ENCODE measurements at regions not wholly inside any gene's neighbourhood (a gene's known extent, or its start where the extent isn't known, plus 50 kb on each side); places are given as distances from the start of the nearest gene placed in this dataset.

- H3K27me3 ChIP-seq (ENCODE audit: control insufficient read depth, insufficient read depth, low read length): peaks cover 6% of the 10 kb centered on the region
- CTCF ChIA-PET: interaction anchor here (0.6 kb wide), 1 partner anchor 434 kb away, joined by 3 read pairs; no protein-coding TSS in a partner anchor
- DNase-seq (ENCODE audit: low read depth): no peak
- POLR2A ChIA-PET: no interaction called here
- no peak overlapping the region for H3K4me3 ChIP-seq (ENCODE audit: low read depth, low read length)
- no peak for TF ChIP-seq CTCF (IDR thresholded peaks at IDR 0.05; ENCODE audit: insufficient read depth, low read depth, low read length)
- H3K36me3 ChIP-seq (ENCODE audit: control insufficient read depth, insufficient read depth, low read length): no peaks in the 10 kb centered on the region
Observed at GRCh38 chr10:118978316-118978997, 51.1 kb upstream of the NANOS1 start.

- DNase-seq (ENCODE audit: low read depth): no peak
- CTCF ChIA-PET: no interaction called here
- Histone ChIP-seq H3K27me3 (ENCODE audit: control insufficient read depth, insufficient read depth, low read length) (peaks cover 5% of the 10 kb centered on the region), H3K36me3 (ENCODE audit: control insufficient read depth, insufficient read depth, low read length) (no peaks in the 10 kb centered on the region), H3K4me3 (ENCODE audit: low read depth, low read length) (no peak overlapping the region)
- TF ChIP-seq CTCF (IDR thresholded peaks at IDR 0.05; ENCODE audit: insufficient read depth, low read depth, low read length): no peak
- POLR2A ChIA-PET: no interaction called here
Observed at GRCh38 chr10:118978998-118979350, 50.5 kb upstream of the NANOS1 start.

- H3K36me3 ChIP-seq (ENCODE audit: control insufficient read depth, insufficient read depth, low read length): no peaks in the 10 kb centered on the region
- TF ChIP-seq CTCF (IDR thresholded peaks at IDR 0.05; ENCODE audit: insufficient read depth, low read depth, low read length): no peak
- no peak for DNase-seq (ENCODE audit: low read depth)
- ChIA-PET POLR2A (no interaction called here), CTCF (no interaction called here)
- H3K4me3 ChIP-seq (ENCODE audit: low read depth, low read length): no peak overlapping the region
- H3K27me3 ChIP-seq (ENCODE audit: control insufficient read depth, insufficient read depth, low read length): peaks cover 4% of the 10 kb centered on the region
Observed at GRCh38 chr10:118979661-118980060, 49.9 kb upstream of the NANOS1 start.

All from BJ (cell line).